Endodermal cell (in vitro differentiated cells): ENCODE measurements at regions not wholly inside any gene's neighbourhood (a gene's known extent, or its start where the extent isn't known, plus 50 kb on each side); places are given as distances from the start of the nearest gene placed in this dataset.

Source experiments
- DNase-seq: peaks from one replicate; pipeline ENCODE4 v3.0.0-alpha.2; 2017
- H3K27ac ChIP-seq: 2 replicates; pipeline ENCODE4 v1.5.1; 2013; ENCODE audit warnings: mild to moderate bottlenecking, low read depth, low read length, moderate library complexity
- H3K27me3 ChIP-seq: 2 replicates; pipeline ENCODE4 v1.6.1; 2013; ENCODE audit warnings: mild to moderate bottlenecking, low read length, moderate library complexity; ENCODE audit not compliant: insufficient read depth, control insufficient read depth, poor library complexity, severe bottlenecking
- H3K36me3 ChIP-seq: 2 replicates; pipeline ENCODE4 v1.7.0; 2013; ENCODE audit warnings: mild to moderate bottlenecking, low read length, moderate library complexity; ENCODE audit not compliant: control insufficient read depth, insufficient read depth
- H3K4me1 ChIP-seq: one replicate; pipeline ENCODE4 v1.7.0; 2013; ENCODE audit warnings: low read length; ENCODE audit not compliant: control insufficient read depth, insufficient read depth
- H3K4me3 ChIP-seq: 2 replicates; pipeline ENCODE4 v1.5.1; 2013; ENCODE audit warnings: mild to moderate bottlenecking, low read length, moderate library complexity
- H3K9ac ChIP-seq: 2 replicates; pipeline ENCODE4 v1.6.1; 2013; ENCODE audit warnings: mild to moderate bottlenecking, low read length, moderate library complexity; ENCODE audit not compliant: poor library complexity, severe bottlenecking; ENCODE audit errors: extremely low read depth
- H3K9me3 ChIP-seq: 2 replicates; pipeline ENCODE4 v1.6.1; 2013; ENCODE audit warnings: mild to moderate bottlenecking, low read length, moderate library complexity; ENCODE audit not compliant: control insufficient read depth
- H3K27ac Mint-ChIP-seq: 2 replicates; pipeline ENCODE4 v1.8.0; 2020; ENCODE audit warnings: mixed read lengths
- H3K27me3 Mint-ChIP-seq: 2 replicates; pipeline ENCODE4 v1.8.0; 2021; ENCODE audit warnings: mild to moderate bottlenecking, mixed read lengths; ENCODE audit not compliant: insufficient read depth
- H3K36me3 Mint-ChIP-seq: 2 replicates; pipeline ENCODE4 v1.8.0; 2020; ENCODE audit warnings: low read depth, mixed read lengths
- H3K4me1 Mint-ChIP-seq: 2 replicates; pipeline ENCODE4 v1.8.0; 2020; ENCODE audit warnings: mixed read lengths
- H3K4me3 Mint-ChIP-seq: 2 replicates; pipeline ENCODE4 v1.8.0; 2020; ENCODE audit warnings: mild to moderate bottlenecking, moderate library complexity, mixed read lengths
- H3K9me3 Mint-ChIP-seq: 2 replicates; pipeline ENCODE4 v1.8.0; 2020; ENCODE audit warnings: mild to moderate bottlenecking, mixed read lengths
- WGBS, 2 experiments: methylation state at CpG; one replicate each; pipeline versions ENCODE4 v1.1.5 to v1.1.7; 2013; ENCODE audit warnings: missing lambda C conversion rate in 2 of 2, mixed read lengths in 1 of 2; ENCODE audit not compliant: insufficient coverage in 1 of 2, insufficient read length in 1 of 2; 5-methylcytosine and 5-hydroxymethylcytosine counted together
- TF ChIP-seq, protein P1 (sequence below): fragments of 200-600 bp; sonication (generic); conservative IDR thresholded peaks from 2 replicates; pipeline ENCODE4 v1.5.0; 2021; ENCODE audit warnings: antibody characterized with exemption, mild to moderate bottlenecking

DNA sequence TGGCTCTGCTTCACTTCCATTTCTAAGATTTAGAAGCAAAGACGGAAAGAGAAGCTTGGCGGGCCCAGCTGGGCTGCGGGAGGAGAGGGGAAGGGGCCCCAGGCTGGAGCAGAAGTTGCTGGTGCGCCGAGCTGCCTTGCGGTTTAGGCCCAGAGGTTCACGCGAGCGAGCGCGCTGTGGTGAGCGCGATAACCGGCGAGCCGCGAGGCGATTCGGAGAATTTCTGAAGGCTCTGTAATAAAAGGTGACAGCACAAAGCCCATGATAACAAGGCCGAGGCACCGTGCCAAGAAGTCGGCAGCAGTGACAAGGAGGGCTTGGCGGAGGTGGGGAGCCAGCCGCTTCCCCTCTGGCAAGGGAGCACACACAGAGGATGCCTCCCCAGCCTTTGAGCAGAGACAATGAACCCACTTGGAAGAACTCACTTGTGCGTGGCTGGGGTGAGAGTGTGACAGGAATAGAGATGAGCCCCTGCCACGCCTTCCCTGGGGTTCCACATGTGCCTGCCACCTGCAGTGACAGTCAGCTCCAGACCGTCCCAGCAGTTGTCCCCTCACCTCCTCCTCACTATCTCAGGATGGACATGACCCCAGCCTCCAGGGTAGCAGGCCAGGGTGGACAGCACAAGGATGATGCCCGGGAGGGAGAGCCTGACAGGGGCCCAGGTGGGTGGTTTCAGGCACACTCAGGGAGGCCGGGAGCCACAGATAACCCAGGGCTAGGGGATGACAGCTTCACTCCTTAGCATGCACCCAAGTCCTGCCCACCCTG is 315.2 kb downstream of the UACA start:
- H3K4me3 Mint-ChIP-seq = no peak overlapping the region
- peaks cover 50% of the 10 kb centered on the region for H3K27me3 ChIP-seq
- H3K36me3 Mint-ChIP-seq = no peaks in the 10 kb centered on the region
- no peak overlapping the region for H3K4me3 ChIP-seq
- H3K9me3 ChIP-seq = no peaks in the 10 kb centered on the region
- no peak overlapping the region for H3K27ac Mint-ChIP-seq
- H3K4me1 ChIP-seq = peaks cover 17% of the 10 kb centered on the region
- 90 to 92% methylated on average over 21 to 29 of the region's 29 CpGs for WGBS, 2 experiments
- peaks cover 55% of the 10 kb centered on the region for H3K27me3 Mint-ChIP-seq
- peaks cover 14% of the 10 kb centered on the region for H3K4me1 Mint-ChIP-seq
- H3K27ac ChIP-seq = peak overlapping the region; percentile 53
- no peaks in the 10 kb centered on the region for H3K9me3 Mint-ChIP-seq
- TF ChIP-seq, protein P1, sequence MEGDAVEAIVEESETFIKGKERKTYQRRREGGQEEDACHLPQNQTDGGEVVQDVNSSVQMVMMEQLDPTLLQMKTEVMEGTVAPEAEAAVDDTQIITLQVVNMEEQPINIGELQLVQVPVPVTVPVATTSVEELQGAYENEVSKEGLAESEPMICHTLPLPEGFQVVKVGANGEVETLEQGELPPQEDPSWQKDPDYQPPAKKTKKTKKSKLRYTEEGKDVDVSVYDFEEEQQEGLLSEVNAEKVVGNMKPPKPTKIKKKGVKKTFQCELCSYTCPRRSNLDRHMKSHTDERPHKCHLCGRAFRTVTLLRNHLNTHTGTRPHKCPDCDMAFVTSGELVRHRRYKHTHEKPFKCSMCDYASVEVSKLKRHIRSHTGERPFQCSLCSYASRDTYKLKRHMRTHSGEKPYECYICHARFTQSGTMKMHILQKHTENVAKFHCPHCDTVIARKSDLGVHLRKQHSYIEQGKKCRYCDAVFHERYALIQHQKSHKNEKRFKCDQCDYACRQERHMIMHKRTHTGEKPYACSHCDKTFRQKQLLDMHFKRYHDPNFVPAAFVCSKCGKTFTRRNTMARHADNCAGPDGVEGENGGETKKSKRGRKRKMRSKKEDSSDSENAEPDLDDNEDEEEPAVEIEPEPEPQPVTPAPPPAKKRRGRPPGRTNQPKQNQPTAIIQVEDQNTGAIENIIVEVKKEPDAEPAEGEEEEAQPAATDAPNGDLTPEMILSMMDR = no peak
- no peak overlapping the region for H3K9ac ChIP-seq
- no peak for DNase-seq
- H3K36me3 ChIP-seq = no peaks in the 10 kb centered on the region

DNA sequence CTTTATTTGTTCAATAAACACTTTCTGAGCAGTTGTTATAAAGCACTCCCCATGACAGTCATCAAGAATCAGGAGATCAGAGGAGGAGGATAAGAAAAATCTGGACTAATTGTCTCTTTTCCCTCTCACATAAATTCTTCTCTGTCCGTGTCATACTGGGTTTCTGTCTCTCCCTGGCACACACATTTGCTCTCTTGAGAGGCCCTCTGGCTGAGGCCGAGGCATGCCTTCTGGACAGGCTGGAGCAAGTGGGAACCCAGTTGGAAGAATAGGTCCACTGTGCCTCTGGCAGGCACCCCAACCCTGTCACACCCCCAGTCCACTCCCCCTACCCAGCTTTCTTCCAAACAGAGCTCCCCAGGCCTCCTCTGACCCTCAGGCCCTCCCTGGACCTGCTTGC is 315.8 kb downstream of the UACA start:
- 86 to 100% methylated on average over 1 to 2 of the region's 2 CpGs for WGBS, 2 experiments

GRCh38 chr15:70447081-70447480 is 316.3 kb downstream of the UACA start:
- no peak overlapping the region for H3K4me3 ChIP-seq
- peaks cover 14% of the 10 kb centered on the region for H3K4me1 Mint-ChIP-seq
- H3K27me3 Mint-ChIP-seq = peaks cover 55% of the 10 kb centered on the region
- H3K27ac ChIP-seq = no peak overlapping the region
- no peak overlapping the region for H3K4me3 Mint-ChIP-seq
- no peaks in the 10 kb centered on the region for H3K9me3 ChIP-seq
- H3K4me1 ChIP-seq = peaks cover 19% of the 10 kb centered on the region
- H3K36me3 Mint-ChIP-seq = no peaks in the 10 kb centered on the region
- DNase-seq = no peak
- H3K9me3 Mint-ChIP-seq = no peaks in the 10 kb centered on the region
- WGBS, 2 experiments = 88 to 100% methylated on average over 1 to 5 of the region's 5 CpGs
- no peak overlapping the region for H3K9ac ChIP-seq
- peaks cover 59% of the 10 kb centered on the region for H3K27me3 ChIP-seq
- no peak overlapping the region for H3K27ac Mint-ChIP-seq
- TF ChIP-seq, protein P1 = no peak
- no peaks in the 10 kb centered on the region for H3K36me3 ChIP-seq

More for the DNA sequence above, 315.8 kb downstream of the UACA start:
- TF ChIP-seq, protein P1 = no peak
- Mint-ChIP-seq H3K27me3 (peaks cover 55% of the 10 kb centered on the region), H3K4me1 (peaks cover 17% of the 10 kb centered on the region), H3K9me3 (no peaks in the 10 kb centered on the region), H3K36me3 (no peaks in the 10 kb centered on the region), H3K27ac (no peak overlapping the region), H3K4me3 (no peak overlapping the region)
- Histone ChIP-seq H3K36me3 (no peaks in the 10 kb centered on the region), H3K4me3 (no peak overlapping the region), H3K9me3 (no peaks in the 10 kb centered on the region), H3K9ac (no peak overlapping the region), H3K4me1 (peaks cover 21% of the 10 kb centered on the region), H3K27ac (peak overlapping the region; percentile 53), H3K27me3 (peaks cover 55% of the 10 kb centered on the region)
- no peak for DNase-seq
